Prostate gland (tissue), 2 donors: ENCODE measurements at regions not wholly inside any gene's neighbourhood (a gene's known extent, or its start where the extent isn't known, plus 50 kb on each side); places are given as distances from the start of the nearest gene placed in this dataset.

Experiments
- CTCF ChIP-seq, 4 experiments: fragments of 200-600 bp in 2 of 4; fragments of 450-650 bp in 2 of 4; sonication (generic) in 2 of 4; IDR thresholded peaks; 1 replicate in 3 of 4; 2 replicates in 1 of 4; pipeline ENCODE4 v1.5.1; 2016 to 2019; ENCODE audit warnings: antibody characterized with exemption in 4 of 4, mild to moderate bottlenecking in 2 of 4, moderate library complexity in 2 of 4
- POLR2A ChIP-seq: fragments of 450-650 bp; IDR thresholded peaks from one replicate; pipeline ENCODE4 v1.6.1; 2016; ENCODE audit warnings: antibody characterized with exemption, mild to moderate bottlenecking
- POLR2AphosphoS5 ChIP-seq: sonication (generic); formaldehyde crosslinking; IDR thresholded peaks from one replicate; pipeline ENCODE4 v1.6.1; 2017; ENCODE audit warnings: antibody characterized with exemption

GRCh38 chr5:82713811-82714210, 363.4 kb downstream of the TMEM167A start:
- TF ChIP-seq CTCF (IDR thresholded peaks at IDR 0.05) (no peak), POLR2A (no peak), POLR2AphosphoS5 (no peak)
